HL-60 (cell line): ENCODE measurements at regions not wholly inside any gene's neighbourhood (a gene's known extent, or its start where the extent isn't known, plus 50 kb on each side); places are given as distances from the start of the nearest gene placed in this dataset.

Experiments used
- POLR2AphosphoS5 ChIP-seq: IDR thresholded peaks from 2 replicates; pipeline ENCODE4 v1.6.1; 2012; ENCODE audit warnings: low read depth
- SPI1 ChIP-seq: IDR thresholded peaks from 2 replicates; pipeline ENCODE4 v1.6.1; 2012; ENCODE audit warnings: low read depth, mild to moderate bottlenecking, borderline replicate concordance

DNA sequence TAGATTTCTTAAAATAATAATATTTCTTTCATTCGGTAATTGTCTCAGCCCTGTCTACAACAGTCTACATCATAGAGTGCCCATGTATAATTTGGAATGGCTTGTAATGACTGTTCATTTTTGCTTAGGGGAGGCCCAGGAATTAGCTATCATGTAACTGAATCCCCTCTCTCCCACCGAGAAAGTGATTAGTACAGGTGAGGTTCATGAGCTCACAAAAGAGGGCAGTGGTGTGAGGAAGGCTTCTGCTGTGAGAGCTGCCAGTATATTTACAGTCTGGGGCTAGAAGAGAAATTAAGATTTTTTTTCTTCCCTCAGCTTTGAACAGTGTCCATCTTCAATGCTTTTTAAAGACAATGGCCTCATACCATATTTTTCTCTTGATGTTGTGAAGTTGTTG, 340.7 kb downstream of the ADGRL2 start:
- TF ChIP-seq POLR2AphosphoS5 (no peak), SPI1 (no peak)
